GM13977 (cell line): ENCODE measurements at regions not wholly inside any gene's neighbourhood (a gene's known extent, or its start where the extent isn't known, plus 50 kb on each side); places are given as distances from the start of the nearest gene placed in this dataset.

ENCODE experiments used
- DNase-seq: peaks from one replicate; pipeline ENCODE4 v3.0.0; 2012; ENCODE audit warnings: low spot score
- in situ Hi-C: fragments of 300-500 bp; cut with MboI; formaldehyde crosslinking; loops from one replicate; pipeline ENCODE4 v1.12.0; 2022; ENCODE audit warnings: low sequenced_read_pairs, low pct_unique_long_range_greater_than_20kb, mixed read lengths, inconsistent platforms; ENCODE audit not compliant: unreplicated experiment
- TF ChIP-seq, protein P1 (sequence below): IDR thresholded peaks from 2 replicates; pipeline ENCODE4 v1.5.1; 2012; ENCODE audit warnings: mild to moderate bottlenecking, control low read depth; ENCODE audit not compliant: insufficient read depth; ENCODE audit errors: extremely low read depth, missing control alignments

DNA sequence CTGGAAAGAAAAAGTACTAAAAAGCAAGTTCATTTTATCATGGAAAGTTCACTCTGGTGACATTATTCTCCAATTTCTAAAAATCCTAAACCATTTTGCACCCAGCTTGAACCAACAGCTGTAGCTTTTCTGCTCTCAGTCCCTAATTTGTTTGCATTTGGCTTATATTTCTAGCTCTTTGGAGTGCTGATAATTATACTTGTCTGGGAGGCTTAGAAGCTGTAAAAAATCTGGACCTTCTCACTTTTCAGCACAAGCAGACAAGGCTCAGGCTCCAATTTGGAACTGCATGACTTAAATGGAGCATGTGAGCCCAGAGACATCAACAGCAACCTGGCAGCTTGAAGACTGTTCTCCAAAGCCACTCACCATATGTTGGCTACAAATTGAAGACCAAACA lies 170.9 kb upstream of the PCDH18 start:
- DNase-seq, result no peak
- TF ChIP-seq, protein P1, sequence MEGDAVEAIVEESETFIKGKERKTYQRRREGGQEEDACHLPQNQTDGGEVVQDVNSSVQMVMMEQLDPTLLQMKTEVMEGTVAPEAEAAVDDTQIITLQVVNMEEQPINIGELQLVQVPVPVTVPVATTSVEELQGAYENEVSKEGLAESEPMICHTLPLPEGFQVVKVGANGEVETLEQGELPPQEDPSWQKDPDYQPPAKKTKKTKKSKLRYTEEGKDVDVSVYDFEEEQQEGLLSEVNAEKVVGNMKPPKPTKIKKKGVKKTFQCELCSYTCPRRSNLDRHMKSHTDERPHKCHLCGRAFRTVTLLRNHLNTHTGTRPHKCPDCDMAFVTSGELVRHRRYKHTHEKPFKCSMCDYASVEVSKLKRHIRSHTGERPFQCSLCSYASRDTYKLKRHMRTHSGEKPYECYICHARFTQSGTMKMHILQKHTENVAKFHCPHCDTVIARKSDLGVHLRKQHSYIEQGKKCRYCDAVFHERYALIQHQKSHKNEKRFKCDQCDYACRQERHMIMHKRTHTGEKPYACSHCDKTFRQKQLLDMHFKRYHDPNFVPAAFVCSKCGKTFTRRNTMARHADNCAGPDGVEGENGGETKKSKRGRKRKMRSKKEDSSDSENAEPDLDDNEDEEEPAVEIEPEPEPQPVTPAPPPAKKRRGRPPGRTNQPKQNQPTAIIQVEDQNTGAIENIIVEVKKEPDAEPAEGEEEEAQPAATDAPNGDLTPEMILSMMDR, result no peak
- in situ Hi-C loops, result no loop called here

DNA sequence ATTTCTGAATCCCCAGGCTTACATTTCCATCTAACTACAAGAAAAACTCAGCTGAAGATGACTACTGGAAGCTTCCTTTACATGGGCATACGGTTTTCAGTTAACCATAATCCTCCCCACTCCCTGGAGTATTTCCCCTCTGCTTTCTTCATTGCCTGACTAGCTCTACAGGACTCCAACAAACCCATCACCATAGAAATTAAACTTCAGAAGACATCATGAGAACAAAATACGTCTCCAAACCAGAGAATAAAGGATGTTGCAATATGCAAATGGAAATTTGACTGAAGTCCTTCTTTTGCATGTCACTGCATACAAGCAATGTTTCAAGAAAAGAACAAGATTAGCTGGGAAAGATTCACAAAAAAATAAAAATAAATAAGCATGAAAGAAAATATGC lies 170.2 kb upstream of the PCDH18 start:
- in situ Hi-C loops, result no loop called here

DNA sequence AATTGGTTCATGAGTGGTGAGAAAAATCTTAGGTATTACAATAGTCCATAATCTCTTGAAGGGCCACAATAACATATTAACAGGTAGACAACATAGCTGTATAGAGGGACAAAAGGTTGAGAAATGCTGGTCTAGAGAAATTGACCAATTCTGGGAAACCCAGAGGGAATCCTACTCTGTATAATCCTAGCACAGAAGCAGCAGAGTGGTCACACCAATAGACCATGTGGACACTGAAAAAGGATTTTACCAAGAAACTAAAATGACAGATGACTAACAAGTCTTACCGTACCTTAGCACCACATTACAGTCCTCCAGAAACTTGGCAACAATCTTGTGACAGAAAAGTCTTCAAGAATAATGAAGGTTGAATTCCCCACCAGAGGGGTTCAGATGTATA lies 169.1 kb upstream of the PCDH18 start:
- TF ChIP-seq, protein P1, result no peak
- no peak for DNase-seq
- in situ Hi-C loops, result no loop called here

More for the DNA sequence above, 170.2 kb upstream of the PCDH18 start:
- TF ChIP-seq, protein P1, result no peak
- DNase-seq, result no peak

DNA sequence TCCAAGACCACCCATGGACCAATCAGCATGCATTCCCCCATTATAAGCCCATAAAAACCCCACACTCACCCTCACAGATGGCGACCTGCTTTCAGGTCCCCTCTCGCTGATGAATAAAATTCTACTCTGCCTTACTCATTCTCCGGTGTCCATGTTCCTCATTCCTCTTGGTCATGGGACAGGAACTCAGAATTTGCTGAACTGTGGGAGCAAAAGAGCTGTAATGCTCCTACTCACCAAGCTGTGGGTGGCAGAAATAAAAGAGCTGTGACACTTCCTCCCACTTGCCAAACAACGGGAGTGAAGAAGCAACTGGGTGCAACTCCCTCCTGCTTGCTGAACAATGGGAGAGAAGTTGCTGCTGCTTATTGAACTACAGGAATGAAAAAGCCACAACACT lies 168.5 kb upstream of the PCDH18 start:
- TF ChIP-seq, protein P1, result no peak
- in situ Hi-C loops, result no loop called here
- DNase-seq, result no peak

DNA sequence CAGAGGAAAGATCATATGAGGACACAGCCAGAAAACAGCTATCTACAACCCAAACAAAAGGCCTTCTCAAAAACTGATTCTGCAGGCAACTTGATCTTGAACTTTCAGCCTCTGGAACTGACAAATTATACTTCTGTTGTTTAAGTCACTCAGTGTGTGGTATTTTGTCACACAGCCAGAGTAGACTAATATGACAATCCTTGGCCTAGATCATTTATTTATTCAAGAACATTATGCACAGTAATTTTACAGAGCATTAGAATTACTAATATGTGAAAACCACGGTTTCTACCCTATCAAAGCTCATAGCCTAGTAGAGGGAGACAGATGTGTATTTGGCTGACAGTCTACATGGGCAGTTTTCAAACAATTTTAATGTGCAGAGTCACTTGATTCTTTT lies 167.8 kb upstream of the PCDH18 start:
- DNase-seq, result no peak
- in situ Hi-C loops, result no loop called here

DNA sequence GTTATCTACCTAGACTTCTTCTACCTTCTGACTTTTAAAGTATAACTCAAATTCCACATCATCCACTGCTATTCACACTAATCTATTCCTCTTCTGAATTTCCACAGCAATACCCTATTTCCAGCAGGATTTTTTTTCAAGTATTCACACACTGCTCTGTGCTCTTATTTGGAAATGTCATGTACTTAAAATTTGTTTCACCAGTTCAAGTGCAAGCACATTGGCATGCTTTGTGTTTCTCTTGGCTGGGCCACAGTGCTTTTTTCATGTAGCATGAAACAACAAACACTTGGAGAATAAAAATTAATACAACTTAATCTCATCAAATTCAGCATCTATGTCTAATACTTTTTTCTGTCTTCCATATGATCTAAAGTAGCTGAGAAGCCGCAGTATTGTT lies 161.8 kb upstream of the PCDH18 start:
- DNase-seq, result no peak
- TF ChIP-seq, protein P1, result no peak
- in situ Hi-C loops, result no loop called here

More for the DNA sequence above, 167.8 kb upstream of the PCDH18 start:
- TF ChIP-seq, protein P1, result no peak

DNA sequence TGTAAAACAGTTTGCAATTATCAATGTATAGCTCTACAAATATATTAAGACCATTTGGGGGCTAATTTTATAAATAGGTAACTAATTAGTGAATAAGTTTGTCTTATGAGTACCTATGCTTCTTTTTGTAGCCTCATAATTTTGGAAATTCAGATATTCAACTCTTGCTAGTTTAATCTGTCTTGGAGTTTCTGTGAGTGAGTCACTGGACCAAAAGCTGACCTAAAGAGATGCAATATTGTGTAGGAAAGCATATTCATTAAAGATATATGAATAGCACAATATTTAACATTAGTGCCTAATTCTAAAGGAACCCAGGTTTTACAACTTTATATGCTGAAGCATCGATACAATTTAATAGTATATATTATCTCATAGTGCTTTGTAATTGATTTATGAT lies 161.3 kb upstream of the PCDH18 start:
- TF ChIP-seq, protein P1, result no peak
- DNase-seq, result no peak
- in situ Hi-C loops, result no loop called here
